Stimulated activated CD4-positive, alpha-beta T cell treated with anti-CD3 and anti-CD28 coated beads, Interleukin-12 subunit alpha, Interleukin-12 subunit beta, amount 100 ng/mL, for 48 hours (primary cell): ENCODE measurements at regions not wholly inside any gene's neighbourhood (a gene's known extent, or its start where the extent isn't known, plus 50 kb on each side); places are given as distances from the start of the nearest gene placed in this dataset.

Experiments used
- DNase-seq, 3 donors: peaks; one replicate each; pipeline ENCODE4 v3.0.0-alpha.2; 2020; ENCODE audit warnings: low read depth in 2 of 3, low spot score in 1 of 3

DNA sequence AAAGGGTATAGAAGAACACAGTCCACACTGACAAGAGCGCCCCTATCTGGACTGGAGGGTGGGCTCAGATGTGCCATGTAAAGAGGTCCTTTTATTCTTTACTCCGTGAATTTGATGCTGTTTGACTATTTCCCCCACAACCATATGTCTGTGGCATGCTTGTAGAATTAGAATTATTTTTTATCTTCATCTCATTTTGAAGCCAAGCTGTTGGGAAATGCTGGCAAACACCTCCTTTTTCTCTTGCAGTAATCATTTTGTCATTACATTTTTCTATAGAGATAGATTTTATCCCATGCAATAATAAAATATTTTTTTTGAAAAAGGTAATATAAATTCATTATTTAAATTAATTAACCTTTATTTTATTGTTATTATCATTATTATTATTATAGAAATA, 926.6 kb upstream of the AUTS2 start:
- no peak for DNase-seq

DNA sequence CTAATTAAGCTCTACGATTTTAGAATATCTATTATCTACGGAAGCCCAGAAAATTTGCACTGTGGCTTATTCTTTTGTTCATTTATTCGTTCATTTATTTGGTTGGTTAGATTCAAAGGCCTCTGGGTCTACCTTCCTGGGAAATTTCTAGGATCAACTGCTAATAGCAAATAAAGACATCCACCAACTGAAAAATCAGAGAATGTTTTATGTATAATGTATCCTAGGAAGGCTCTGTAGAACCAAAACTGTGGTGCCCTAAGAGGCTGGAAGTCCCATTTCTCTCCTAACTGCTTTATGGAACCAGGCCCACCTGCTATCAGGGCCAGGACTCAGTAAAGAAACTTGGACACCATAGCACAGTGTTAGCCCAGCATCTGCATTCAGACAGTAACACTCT, 923.4 kb upstream of the AUTS2 start:
- no peak for DNase-seq

DNA sequence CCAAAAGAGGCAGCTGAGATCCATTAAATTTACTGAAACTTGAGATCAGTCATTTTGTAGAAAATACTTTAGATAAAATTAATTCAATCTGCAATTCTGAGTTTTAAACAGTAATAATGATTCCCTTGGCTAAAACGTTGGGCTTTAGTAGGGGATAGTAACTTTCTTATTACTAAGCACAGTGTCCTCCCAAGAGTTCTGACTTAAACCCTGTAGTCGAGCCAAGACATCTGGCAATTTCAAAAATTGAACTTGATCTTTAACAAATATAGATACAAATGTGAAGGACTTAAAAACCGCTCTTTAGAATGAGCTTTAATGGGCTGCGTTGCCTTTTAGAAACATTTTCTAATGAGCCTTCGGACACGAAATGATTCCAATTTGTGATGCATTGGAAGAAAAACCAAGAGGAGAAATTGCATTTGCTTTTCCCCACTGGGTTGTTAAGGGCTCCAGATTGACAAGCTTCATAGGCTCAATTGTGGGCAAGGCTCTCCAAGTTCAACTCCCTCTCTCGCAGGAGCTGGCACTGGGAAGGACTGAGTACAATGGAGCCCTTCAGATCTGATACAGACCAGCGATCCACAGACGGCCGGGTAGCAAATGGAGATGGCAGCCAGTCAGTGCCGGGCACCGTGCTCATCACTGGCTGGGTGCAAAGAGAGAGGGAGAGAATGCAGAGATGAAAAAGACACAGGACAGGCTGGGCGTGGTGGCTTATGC, 921.3 kb upstream of the AUTS2 start:
- no peak for DNase-seq

DNA sequence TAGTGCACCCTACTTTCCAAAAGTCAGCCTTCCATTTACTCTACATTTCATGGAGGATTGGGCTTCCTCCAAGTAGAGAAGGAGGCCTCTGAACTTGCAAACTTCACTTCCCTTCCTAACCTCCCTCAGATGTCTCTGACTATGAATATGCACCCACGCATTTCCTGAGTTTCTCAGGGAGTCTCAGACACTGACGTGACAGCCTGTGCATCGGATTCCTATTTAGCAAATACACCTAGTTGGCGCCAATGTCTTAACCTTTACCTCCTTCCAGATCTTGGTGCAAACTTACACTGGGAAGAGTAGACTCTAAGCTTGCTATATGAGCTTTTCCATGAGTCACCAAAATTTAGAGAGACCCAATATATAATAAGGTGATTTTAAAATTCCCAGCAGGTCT, 920.1 kb upstream of the AUTS2 start:
- no peak for DNase-seq

DNA sequence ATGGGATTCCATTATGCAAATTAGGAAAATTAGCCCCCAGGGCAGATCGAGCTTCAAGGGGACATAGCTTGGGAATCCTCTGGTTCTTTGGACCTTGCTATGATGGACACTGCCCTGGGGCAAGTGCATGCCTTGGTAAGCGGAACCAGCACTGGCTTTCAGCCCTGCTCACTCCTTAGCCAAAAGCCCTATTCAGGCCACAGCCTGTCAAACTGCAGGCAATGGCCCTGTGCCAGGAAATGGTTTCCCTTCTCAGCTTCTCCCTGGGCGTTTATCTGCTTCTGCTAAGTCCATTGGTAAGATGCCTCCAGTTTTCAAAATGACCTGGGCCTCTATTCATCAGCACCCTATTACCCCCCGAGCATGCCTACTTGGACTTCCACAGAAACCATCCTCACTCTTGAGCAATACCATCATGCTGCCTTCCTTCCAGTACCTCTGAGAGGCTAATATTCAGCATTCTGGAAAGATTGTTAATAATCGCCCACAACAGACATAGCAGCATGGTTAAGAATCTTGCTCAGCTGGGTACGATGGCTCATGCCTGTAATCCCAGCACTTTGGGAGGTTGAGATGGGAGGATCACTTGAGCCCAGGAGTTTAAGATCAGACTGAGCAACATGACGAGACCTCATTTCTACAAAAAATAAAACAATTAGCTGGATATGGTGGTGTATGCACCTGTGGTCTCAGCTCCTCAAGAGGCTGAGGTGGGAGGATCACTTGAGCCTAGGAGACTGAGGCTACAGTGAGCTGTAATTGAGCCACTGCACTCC, 918.6 kb upstream of the AUTS2 start:
- DNase-seq = no peak

DNA sequence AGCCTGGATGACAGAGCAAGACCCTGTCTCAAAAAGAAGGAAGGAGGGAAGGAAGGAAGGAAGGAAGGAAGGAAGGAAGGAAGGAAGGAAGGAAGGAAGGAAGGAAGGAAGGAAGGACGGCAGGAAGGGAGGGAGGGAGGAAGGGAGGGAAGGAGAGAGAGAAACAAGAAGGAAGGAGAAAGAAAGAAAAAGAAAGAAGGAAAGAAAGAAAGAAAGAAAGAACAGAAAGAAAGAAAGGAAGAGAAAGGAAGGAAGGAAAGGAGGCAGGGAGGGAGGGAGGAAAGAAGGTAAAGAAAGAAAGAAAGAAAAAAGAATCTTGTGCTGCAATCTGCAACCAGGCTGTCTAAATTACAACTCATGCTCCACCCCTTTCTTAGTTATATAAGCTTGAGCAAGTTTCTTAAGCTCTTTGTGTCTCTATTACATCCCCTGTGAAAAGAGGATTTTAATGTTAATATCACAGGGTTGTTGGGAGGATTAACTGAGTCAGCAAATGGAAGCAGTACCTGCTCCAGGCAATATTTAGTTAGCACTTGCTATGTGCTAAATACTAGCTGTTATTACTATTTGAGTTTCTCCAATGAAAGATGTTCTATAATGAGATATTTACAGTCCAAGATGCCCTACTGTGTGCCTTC, 917.9 kb upstream of the AUTS2 start:
- DNase-seq = no peak

DNA sequence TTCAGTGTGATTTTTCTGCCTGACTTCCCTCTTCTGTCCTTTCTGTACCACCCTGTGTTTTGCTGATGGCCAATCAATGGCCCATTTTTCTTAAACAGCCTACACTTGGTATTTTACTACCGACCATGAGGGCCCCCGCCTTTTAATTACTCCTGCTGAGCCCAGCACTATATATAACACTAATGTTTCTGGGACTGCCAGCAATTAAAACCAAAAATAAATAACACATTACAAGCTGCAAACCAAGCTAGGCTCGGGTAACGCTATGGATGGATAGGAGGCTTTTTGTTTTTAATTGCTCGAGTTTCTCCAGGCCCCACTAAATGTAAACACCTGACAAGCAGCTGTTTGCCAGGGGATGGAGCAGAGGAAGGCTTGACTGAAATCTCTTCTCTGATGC, 915.4 kb upstream of the AUTS2 start:
- no peak for DNase-seq

DNA sequence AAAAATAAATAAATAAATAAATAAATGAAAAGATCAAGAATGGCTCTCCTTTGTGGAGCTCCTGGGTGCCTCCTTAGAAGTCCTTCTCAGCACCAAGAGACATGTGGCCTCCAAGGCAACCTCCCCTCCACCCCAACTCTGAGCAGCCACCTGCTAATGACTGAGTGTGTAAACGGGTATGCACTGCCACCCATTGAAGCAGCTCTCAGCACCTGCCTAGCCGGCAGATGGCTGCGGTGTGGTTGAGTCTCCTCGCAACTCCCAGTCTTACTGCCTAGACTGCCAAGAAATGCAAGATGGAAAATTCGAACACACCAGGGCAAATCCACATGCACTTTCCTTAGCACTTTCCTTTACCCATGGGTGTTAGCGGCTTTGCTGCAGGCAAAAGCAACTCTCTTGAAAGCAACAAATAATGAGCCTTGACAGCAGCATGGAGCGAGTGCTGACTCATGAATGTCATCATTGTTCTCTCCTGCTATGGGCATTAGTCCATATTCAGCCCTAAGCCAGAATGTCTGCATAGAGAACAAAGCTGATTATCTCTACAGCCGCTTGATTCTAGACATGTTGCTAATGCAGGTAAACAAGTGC, 913.9 kb upstream of the AUTS2 start:
- no peak for DNase-seq

DNA sequence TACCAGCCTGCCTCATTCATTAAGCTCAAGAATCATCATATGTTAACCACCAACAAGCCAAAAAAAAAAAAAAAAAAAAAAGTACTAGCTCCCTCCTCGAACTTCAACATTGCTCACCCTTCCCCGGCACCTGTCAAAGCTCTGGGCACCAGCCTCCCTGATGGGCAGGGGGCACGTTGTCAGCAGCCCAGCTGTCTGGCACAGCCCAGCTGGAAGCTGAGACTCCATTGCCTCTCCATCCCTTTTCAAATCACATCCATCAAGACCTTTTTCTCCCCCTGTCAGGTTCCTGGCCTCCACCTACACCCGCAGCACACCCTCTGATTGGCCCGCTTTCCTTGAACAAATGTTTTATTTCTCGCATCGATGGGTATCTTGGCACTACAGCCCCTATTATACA, 913.3 kb upstream of the AUTS2 start:
- DNase-seq = no peak

DNA sequence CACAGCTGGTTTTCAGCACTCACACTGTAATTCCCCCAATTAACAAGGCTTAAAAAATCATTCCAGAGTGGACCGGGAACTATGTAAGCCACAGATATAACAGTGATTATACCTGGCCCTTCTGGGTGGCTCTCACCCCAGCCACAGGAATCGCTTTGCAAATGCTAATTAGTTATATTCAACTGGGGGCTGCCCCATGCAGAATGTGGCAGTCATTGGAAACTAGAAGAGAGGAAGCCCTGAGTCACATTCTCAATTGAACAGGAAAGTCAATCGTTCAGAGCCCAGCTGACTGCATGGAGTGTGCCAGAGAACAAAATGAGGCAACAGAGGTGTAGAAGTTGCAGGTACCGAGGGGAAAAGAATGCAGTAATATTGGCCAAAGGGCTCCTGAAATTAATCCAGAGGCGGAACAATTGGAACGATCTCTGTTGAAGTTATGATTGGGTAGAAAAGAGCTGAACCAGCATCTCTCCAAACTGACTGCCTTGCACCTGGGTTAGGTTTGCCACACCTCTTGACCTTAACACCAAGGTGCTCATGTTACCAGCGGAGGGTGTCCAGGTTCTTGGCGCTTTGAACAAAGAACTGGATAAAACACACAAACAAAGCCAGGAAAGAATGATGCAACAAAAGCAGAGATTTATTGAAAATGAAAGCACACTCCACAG, 909.7 kb upstream of the AUTS2 start:
- no peak for DNase-seq

DNA sequence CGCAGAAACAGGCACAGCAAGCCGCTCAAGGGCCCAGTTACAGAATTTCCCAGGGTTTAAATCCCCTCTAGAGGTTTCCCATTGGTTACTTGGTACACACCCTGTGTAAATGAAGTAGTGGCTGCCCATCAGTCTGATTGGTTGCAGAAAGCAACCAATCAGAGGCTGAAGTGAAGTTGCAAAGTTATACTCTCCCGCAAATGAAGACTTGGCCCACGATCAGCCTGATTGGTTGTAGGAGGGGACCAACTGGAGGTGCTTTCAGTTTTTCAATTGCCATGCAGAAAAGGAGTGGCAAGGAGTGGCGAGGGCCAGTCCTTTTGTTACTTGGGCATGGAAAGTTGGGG, 909.2 kb upstream of the AUTS2 start:
- no peak for DNase-seq

DNA sequence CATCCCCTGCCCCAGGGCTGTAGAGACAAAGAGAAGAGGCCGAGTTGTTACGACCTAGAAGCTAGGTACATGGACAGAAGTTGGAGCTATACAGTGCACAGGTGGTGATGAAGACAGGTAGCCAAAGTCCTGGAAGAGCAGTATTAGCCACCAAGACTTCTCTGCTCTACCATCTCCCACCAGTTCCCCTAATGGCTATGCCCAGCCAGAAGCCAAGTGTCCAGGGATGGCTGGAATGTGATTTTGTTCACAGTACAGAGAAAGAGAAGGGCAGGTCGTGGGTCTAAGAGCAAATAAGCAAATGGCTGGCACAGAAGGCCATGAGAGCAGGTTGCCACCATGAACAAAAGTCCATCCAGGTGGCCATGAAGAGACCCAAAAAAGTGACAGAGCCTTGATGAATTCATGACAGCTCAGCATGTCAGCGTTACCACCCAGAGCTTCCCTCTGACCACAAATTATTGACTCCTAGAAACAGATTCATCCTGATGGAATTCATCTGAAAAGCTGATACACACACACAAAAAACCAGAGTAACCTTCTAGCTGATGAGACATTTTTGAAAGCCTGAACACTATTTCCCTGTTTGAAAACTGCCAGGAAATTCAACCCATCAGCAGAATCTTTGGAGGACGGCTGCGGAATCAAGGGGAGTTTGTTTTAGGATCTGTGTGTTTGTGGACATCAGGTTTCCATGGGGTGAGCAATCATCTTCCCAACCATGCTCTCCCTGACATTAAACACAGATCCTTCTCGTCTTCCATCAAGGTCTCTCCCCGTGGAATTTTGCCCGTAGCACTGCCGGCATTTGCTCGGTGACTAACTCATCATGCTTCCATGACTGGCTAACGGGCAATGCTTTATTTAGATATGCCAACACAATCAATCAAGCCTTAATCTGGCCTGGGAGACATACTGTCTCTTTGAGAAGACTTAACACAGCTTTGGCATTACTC, 906.7 kb upstream of the AUTS2 start:
- DNase-seq = no peak

DNA sequence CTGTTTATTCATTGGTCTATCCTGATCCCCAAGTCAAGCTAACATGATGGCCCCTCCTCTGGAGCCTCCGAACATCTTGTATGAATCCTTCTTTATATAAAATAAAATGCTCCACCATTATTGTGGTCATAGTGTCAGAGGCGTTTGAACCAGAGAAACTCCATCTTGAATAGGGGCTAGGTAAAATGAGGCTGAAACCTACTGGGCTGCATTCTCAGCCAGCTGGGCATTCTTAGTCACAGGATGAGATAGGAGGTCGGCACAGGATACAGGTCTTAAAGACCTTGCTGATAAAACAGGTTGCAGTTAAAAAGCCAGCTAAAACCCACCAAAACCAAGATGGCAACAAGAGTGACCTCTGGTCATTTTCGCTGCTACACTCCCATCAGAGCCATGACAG, 905.8 kb upstream of the AUTS2 start:
- no peak for DNase-seq

DNA sequence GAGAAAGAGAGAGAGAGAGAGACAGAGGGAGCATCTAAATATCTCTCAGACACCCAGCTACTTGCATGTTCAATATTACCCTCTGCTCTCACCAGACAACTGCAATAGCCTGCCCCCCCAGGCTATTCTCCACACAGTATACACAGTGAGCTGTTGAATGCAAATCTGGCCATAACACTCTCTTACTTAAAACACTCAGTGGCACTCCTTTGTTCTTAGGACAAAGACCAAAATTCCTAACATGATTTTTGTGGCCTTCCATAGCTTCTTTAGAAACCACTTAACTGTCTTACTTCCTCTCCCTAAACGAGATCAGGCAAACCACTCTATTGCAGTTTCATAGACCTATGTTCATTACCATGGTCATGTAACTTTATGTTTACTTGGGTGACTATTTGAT, 903.6 kb upstream of the AUTS2 start:
- no peak for DNase-seq

DNA sequence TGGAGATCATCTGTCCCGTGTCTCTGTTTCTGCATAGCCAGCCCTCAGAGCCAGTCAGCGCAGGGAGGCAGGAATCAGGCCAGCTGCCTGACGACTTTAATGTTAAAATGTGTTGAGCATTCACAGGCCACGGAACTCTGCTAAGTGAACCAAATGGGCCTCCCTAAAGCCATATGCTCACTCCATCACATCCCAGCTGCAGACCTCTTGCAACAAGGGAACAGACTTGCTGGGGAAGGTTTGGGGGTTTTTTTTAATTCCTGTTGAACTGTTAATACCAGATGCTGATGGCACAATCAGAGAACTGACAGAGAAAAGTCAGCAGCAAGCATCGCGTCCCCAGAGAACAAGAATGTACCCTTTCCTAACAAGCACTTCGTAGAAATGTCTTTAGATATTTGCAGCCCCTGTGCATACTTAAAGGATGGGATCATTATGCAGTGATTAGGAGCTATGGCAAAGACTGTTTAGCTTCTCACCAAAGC, 900.4 kb upstream of the AUTS2 start:
- DNase-seq = no peak

DNA sequence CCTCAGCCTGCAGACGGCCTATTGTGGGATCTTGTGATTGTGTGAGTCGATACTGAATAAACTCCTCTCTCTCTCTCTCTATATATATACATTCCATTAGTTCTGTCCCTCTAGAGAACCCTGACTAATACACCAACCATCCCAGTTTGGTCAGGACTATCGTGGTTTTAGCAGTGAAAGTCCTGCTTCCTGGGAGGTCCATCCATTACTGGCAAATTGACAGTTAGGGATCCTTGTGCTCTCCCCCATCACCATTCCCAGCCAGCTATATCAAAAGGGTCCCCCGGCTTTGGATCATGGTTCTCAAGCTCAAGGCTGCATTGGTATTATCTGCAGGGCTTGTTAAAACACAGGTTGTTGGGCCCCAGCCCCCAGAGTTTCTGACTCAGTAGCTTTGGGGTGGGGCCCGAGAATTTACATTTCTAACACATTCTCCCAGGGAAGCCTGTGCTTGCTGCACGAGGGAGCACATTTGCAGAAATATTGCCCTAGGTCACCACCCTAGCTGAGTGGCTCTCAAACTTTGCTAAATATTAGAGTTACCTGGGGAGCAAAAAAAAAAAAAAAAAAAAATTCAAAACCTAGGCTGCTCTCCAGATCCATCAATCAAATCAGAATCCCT, 899.1 kb upstream of the AUTS2 start:
- no peak for DNase-seq

DNA sequence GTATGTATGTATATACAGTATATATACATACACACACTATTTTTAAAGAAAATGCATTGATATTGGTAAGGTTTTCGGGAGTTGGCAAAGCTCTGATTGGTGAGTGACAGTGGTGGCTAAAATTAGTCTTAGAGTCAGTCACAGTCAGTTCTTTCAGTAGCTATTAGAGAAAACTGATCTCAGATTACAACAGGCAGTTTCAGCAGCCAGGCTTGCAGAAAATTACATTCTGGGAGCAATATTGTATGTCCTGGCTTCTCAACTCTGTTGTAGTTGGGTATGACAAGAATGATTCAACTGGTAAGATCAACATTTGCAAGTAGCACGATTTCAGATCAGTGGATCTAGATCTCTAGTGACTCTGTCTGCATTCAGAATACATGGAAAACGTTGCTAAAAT, 897.9 kb upstream of the AUTS2 start:
- no peak for DNase-seq

DNA sequence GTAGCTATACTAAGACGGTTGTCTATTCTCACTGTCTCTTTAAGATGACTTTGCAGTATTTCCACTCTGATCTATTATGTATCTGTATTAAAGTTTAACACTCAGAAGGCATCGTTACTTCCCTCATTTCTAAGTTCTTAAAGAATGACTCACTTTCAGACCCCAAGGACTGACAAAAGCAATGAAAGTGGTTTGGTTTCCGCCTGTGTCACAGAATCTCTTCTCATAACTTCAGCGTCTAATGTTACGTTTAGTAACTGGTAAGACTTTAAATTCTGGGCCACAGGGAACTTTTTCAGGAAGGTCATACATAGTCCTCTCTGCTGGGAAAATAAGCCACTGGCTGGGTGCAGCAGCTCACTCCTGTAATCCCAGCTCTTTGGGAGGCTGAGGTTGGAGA, 892.0 kb upstream of the AUTS2 start:
- no peak for DNase-seq

DNA sequence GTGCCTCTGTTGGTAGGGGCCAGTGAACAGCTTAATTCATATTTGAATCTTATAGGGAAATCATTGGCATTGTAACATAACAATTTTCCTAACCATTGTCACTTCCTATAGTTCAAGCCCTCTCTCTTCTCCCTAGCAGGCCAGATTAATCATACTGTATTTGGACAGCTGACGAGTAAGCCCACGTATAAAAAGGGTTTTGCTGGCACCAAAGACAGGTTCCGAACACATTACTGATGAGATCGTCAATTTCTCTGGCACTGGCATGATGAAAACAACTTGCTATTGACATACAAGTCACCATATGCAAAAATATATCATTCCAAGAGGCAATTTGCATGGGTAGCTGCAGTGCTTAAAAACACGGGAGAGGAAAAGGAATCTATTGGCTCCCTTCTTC, 891.1 kb upstream of the AUTS2 start:
- DNase-seq = no peak

DNA sequence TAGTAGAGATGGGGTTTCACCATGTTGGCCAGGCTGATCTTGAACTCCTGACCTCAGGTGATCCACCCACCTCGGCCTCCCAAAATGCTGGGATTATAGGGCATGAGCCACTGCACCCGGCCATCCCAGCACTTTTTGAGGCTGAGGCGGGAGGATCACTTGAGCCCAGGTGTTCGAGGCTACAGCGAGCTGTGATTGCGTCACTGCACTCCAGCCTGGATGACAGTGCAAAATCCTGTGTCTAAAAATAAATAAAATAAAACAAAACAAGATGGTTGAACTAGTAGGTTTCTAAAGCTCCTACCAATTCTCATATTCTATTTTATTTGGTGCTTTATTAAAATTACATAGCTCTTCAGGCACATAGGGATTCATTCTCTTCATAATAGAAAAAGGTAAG, 890.3 kb upstream of the AUTS2 start:
- no peak for DNase-seq
